ENCODE measurements at regions not wholly inside any gene's neighbourhood (a gene's known extent, or its start where the extent isn't known, plus 50 kb on each side); places are given as distances from the start of the nearest gene placed in this dataset.

GRCh38 chr17:5698959-5699358, 114.7 kb upstream of the NLRP1 start:
- H3K27ac ChIP-seq = no peak overlapping the region
- TF ChIP-seq CTCF (IDR thresholded peaks at IDR 0.05) (no peak), POLR2AphosphoS5 (IDR thresholded peaks at IDR 0.05) (no peak), POLR2A (IDR thresholded peaks at IDR 0.05) (no peak)
- no peaks in the 10 kb centered on the region for H3K27me3 ChIP-seq (replicated peaks; ENCODE audit: insufficient read depth)
- H3K4me3 ChIP-seq = no peak overlapping the region
- intact Hi-C loops (cut with DNase I) = no loop called here
- DNase-seq (ENCODE audit: low spot score) = no peak
- H3K4me1 ChIP-seq (replicated peaks) = no peaks in the 10 kb centered on the region
- no peaks in the 10 kb centered on the region for H3K36me3 ChIP-seq
- no peaks in the 10 kb centered on the region for H3K9me3 ChIP-seq

- H3K4me1 ChIP-seq (replicated peaks) = no peaks in the 10 kb centered on the region
- TF ChIP-seq POLR2AphosphoS5 (IDR thresholded peaks at IDR 0.05) (no peak), POLR2A (IDR thresholded peaks at IDR 0.05) (no peak), CTCF (IDR thresholded peaks at IDR 0.05) (no peak)
- no peaks in the 10 kb centered on the region for H3K36me3 ChIP-seq
- no peak overlapping the region for H3K27ac ChIP-seq
- no peaks in the 10 kb centered on the region for H3K27me3 ChIP-seq (replicated peaks; ENCODE audit: insufficient read depth)
- intact Hi-C loops (cut with DNase I) = no loop called here
- WGBS = 40% methylated on average over 7 of the region's 7 CpGs
- H3K4me3 ChIP-seq = no peak overlapping the region
- DNase-seq (ENCODE audit: low spot score) = no peak
- H3K9me3 ChIP-seq = no peaks in the 10 kb centered on the region
Measured at GRCh38 chr17:5699814-5700213, 115.5 kb upstream of the NLRP1 start.

DNA sequence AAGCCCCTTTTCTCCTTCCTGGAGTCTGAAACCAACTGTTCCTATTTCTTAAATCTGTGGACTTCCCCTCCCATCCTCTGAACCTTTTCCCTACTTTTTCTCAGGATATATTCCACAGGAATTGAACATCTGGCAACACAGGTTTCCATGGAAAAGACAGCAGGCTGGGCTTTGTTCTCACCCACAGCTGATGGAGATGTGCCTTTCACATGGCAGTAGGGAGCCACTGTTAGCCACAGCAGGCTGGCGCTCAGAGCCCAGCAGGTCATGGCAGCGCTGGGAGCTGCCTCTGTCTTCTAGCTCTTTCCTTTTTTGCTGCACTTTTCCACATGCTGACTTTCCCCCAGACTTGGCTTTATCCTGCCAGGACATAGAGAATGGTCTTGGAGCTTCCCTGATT, 116.4 kb upstream of the NLRP1 start:
- no peak for DNase-seq (ENCODE audit: low spot score)
- Histone ChIP-seq H3K4me3 (no peak overlapping the region), H3K9me3 (no peaks in the 10 kb centered on the region), H3K27me3 (replicated peaks; ENCODE audit: insufficient read depth) (no peaks in the 10 kb centered on the region), H3K27ac (no peak overlapping the region), H3K4me1 (replicated peaks) (no peaks in the 10 kb centered on the region), H3K36me3 (no peaks in the 10 kb centered on the region)
- TF ChIP-seq POLR2A (IDR thresholded peaks at IDR 0.05) (no peak), CTCF (IDR thresholded peaks at IDR 0.05) (no peak), POLR2AphosphoS5 (IDR thresholded peaks at IDR 0.05) (no peak)
- WGBS = 44% methylated on average over 2 of the region's 2 CpGs
- intact Hi-C loops (cut with DNase I) = no loop called here

- no peak for DNase-seq (ENCODE audit: low spot score)
- Histone ChIP-seq H3K27ac (no peak overlapping the region), H3K27me3 (replicated peaks; ENCODE audit: insufficient read depth) (no peaks in the 10 kb centered on the region), H3K36me3 (no peaks in the 10 kb centered on the region), H3K9me3 (no peaks in the 10 kb centered on the region), H3K4me3 (no peak overlapping the region), H3K4me1 (replicated peaks) (no peaks in the 10 kb centered on the region)
- 76% methylated on average over 3 of the region's 3 CpGs for WGBS
- intact Hi-C loops (cut with DNase I) = no loop called here
- TF ChIP-seq POLR2AphosphoS5 (IDR thresholded peaks at IDR 0.05) = no peak
- no peak for TF ChIP-seq POLR2A (IDR thresholded peaks at IDR 0.05)
- TF ChIP-seq CTCF (IDR thresholded peaks at IDR 0.05) = no peak
Measured at GRCh38 chr17:5701381-5701780, 117.1 kb upstream of the NLRP1 start.

GRCh38 chr17:5702951-5703510, 118.7 kb upstream of the NLRP1 start:
- DNase-seq (ENCODE audit: low spot score) = no peak
- no peaks in the 10 kb centered on the region for H3K4me1 ChIP-seq (replicated peaks)
- intact Hi-C loops (cut with DNase I) = no loop called here
- TF ChIP-seq POLR2AphosphoS5 (IDR thresholded peaks at IDR 0.05) (no peak), CTCF (IDR thresholded peaks at IDR 0.05) (no peak), POLR2A (IDR thresholded peaks at IDR 0.05) (no peak)
- 82% methylated on average over 6 of the region's 6 CpGs for WGBS
- H3K36me3 ChIP-seq = no peaks in the 10 kb centered on the region
- no peak overlapping the region for H3K27ac ChIP-seq
- no peaks in the 10 kb centered on the region for H3K27me3 ChIP-seq (replicated peaks; ENCODE audit: insufficient read depth)
- no peaks in the 10 kb centered on the region for H3K9me3 ChIP-seq
- H3K4me3 ChIP-seq = no peak overlapping the region

All from prostate gland (tissue), 2 donors.